Activated B cell treated with CpG ODN at 0.5 μM for 24 hours (primary cell): ENCODE measurements at regions not wholly inside any gene's neighbourhood (a gene's known extent, or its start where the extent isn't known, plus 50 kb on each side); places are given as distances from the start of the nearest gene placed in this dataset.

ENCODE experiments used
- ATAC-seq: fragments of 200-7000 bp; cut with Tn5 transposase; one replicate; pipeline ENCODE4 v1.10.0; 2021; ENCODE audit warnings: low read depth, mild to moderate bottlenecking, moderate library complexity
- CTCF ChIA-PET: fragments of 350-600 bp; sonication (Branson Sonifier 250); formaldehyde crosslinking; loops from one replicate; lab custom pipeline; 2021; ENCODE audit warnings: antibody characterized with exemption; lab: Charles Lee
- POLR2A ChIA-PET: fragments of 350-600 bp; sonication (Branson Sonifier 250); formaldehyde crosslinking; loops from one replicate; lab custom pipeline; 2021; ENCODE audit warnings: antibody characterized with exemption; lab: Charles Lee
- DNase-seq: peaks from one replicate; pipeline ENCODE4 v3.0.0; 2022
- H3K27ac Mint-ChIP-seq: one replicate; pipeline ENCODE4 v1.8.0; 2020; ENCODE audit warnings: mixed read lengths
- H3K27me3 Mint-ChIP-seq: one replicate; pipeline ENCODE4 v1.8.0; 2021; ENCODE audit warnings: mixed read lengths
- H3K36me3 Mint-ChIP-seq: one replicate; pipeline ENCODE4 v1.8.0; 2021; ENCODE audit warnings: low read depth, mixed read lengths
- H3K4me1 Mint-ChIP-seq: one replicate; pipeline ENCODE4 v1.8.0; 2021; ENCODE audit warnings: mixed read lengths
- H3K4me3 Mint-ChIP-seq: one replicate; pipeline ENCODE4 v1.8.0; 2020; ENCODE audit warnings: mild to moderate bottlenecking, mixed read lengths
- H3K9me3 Mint-ChIP-seq: one replicate; pipeline ENCODE4 v1.8.0; 2020; ENCODE audit warnings: mixed read lengths
- intact Hi-C: fragments of 100-400 bp; cut with micrococcal nuclease; formaldehyde crosslinking; loops from one replicate; pipeline ENCODE4 v1.15.1; 2024
- TF ChIP-seq, protein P1 (sequence below): fragments of 200-600 bp; IDR thresholded peaks from one replicate; pipeline ENCODE4 v1.8.0; 2022; ENCODE audit warnings: antibody characterized with exemption, mild to moderate bottlenecking

DNA sequence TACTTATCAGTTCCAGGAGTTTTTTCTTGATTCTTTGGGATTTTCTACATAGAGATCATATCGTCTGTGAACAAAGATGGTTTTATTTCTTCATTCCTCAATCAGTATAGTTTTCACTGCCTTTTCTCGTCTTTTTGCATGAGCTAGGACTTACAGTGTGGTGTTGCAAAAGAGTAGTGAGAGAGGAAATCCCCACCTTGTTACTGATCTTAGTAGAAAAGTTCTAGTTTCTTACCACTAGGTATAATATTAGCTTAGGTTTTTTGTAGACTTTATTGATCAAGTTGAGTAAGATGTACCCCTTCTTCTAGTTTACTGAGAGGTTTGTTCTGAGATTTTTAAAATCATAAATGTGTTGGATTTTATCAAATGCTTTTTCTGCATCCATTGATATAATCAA is 123.3 kb downstream of the TMEM26 start:
- Mint-ChIP-seq H3K4me3 (no peak overlapping the region), H3K27me3 (peaks cover 11% of the 10 kb centered on the region), H3K4me1 (no peaks in the 10 kb centered on the region), H3K9me3 (peaks cover 16% of the 10 kb centered on the region), H3K36me3 (no peaks in the 10 kb centered on the region), H3K27ac (no peak overlapping the region)
- intact Hi-C loops: no loop called here
- TF ChIP-seq, protein P1, sequence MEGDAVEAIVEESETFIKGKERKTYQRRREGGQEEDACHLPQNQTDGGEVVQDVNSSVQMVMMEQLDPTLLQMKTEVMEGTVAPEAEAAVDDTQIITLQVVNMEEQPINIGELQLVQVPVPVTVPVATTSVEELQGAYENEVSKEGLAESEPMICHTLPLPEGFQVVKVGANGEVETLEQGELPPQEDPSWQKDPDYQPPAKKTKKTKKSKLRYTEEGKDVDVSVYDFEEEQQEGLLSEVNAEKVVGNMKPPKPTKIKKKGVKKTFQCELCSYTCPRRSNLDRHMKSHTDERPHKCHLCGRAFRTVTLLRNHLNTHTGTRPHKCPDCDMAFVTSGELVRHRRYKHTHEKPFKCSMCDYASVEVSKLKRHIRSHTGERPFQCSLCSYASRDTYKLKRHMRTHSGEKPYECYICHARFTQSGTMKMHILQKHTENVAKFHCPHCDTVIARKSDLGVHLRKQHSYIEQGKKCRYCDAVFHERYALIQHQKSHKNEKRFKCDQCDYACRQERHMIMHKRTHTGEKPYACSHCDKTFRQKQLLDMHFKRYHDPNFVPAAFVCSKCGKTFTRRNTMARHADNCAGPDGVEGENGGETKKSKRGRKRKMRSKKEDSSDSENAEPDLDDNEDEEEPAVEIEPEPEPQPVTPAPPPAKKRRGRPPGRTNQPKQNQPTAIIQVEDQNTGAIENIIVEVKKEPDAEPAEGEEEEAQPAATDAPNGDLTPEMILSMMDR: no peak
- DNase-seq (no peak), ATAC-seq (no peak)
- CTCF ChIA-PET: no interaction called here
- POLR2A ChIA-PET: no interaction called here

DNA sequence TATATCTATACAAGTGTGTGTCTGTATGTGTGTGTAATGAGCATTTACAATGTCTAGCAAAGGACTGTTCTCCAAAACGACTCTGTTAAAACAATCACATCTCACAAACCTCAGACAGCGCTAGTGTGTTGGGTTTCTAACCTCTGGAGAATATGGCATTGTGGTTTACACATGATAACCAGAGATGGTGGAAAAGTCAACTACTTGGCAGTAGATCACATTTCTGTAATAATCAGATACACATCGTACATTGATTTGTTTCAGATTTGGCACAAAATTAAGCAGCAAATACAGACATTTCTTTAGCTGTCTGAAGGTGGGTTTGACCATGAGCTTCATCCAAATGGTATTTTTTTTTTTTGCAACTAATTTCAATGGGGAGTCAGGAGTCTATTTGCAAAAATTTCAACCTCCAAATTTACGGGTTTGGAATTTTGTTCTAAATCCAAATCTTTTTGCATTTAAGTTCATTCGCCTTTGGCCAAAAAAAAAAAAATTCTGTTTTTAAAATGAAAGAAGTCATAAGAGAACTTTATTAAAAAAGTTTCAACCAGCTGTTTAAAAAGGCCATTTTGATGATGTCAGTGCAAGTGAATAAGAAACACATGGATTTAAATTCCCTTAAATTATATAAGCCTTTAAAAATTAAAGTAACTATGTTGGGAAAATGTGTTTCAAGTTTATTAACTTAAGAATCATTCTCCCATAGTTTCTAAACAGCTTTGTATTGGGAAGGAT is 127.8 kb downstream of the TMEM26 start:
- POLR2A ChIA-PET: no interaction called here
- Mint-ChIP-seq H3K4me3 (no peak overlapping the region), H3K9me3 (peaks cover 14% of the 10 kb centered on the region), H3K27me3 (peaks cover 12% of the 10 kb centered on the region), H3K4me1 (no peaks in the 10 kb centered on the region), H3K27ac (no peak overlapping the region), H3K36me3 (no peaks in the 10 kb centered on the region)
- intact Hi-C loops: no loop called here
- CTCF ChIA-PET: no interaction called here
- TF ChIP-seq, protein P1: no peak
- DNase-seq: no peak
- no peak for ATAC-seq

DNA sequence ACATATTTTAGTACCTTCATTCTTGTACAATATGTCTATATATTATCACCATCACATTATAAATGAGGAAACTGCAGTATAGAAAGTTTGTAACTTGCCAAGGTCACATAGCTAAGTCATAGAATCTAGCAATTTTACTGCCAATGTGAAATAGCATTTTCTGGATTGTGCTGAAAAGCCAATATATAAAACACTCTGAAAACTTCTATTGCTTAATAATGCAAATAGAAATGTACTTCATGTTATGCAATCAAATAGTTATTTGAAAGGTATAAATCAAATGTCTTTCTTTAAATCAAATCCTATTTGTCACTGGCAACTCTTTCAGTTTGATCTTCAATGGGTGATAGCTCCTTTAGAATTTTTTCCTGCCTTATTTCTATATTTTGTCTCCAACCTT is 129.5 kb downstream of the TMEM26 start:
- intact Hi-C loops: no loop called here
- no peak overlapping the region for H3K4me3 Mint-ChIP-seq
- POLR2A ChIA-PET: no interaction called here
- TF ChIP-seq, protein P1: no peak
- ATAC-seq (no peak), DNase-seq (no peak)
- CTCF ChIA-PET: no interaction called here
- no peaks in the 10 kb centered on the region for H3K36me3 Mint-ChIP-seq
- peaks cover 12% of the 10 kb centered on the region for H3K27me3 Mint-ChIP-seq
- no peak overlapping the region for H3K27ac Mint-ChIP-seq
- peaks cover 2% of the 10 kb centered on the region for H3K4me1 Mint-ChIP-seq
- peaks cover 6% of the 10 kb centered on the region for H3K9me3 Mint-ChIP-seq

DNA sequence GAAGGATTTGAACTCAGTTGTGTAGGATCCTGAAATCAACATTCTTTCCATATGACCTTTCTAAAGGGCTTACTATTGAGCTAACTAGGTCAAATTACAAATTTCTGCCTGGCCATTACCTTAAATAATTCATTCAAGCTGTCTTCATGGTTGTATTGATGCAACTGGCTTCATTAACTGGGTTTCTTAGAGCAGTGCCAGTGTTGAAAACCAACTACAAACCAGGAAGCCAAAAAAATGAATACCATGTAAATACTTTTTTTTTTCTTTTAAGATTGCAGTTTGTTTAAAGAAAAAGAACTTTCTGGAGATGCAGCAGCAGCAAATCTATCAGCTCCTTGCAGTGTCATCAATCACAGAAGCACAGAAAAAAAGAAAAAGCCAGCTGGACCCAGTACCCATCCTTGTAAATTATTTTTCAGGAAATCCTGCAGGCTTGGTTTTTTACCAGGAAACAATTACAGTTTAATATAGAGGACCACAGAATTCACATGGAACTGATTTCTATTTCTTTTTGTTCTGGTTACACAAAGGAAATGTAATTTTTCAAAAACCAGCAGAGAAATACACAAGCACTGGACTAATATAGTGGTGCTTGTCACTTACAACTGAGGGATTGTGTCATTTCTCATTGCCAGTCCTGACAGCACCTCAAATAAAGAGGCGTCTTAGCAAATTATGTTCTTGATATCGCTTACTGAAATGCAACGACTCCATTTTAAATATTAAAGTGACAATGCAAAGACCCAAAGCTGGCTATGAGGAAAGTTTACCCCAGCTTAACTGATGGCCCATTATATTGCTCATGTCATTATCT is 131.9 kb downstream of the TMEM26 start:
- TF ChIP-seq, protein P1: no peak
- no peak overlapping the region for H3K4me3 Mint-ChIP-seq
- POLR2A ChIA-PET: no interaction called here
- H3K27me3 Mint-ChIP-seq: peaks cover 10% of the 10 kb centered on the region
- H3K4me1 Mint-ChIP-seq: peaks cover 9% of the 10 kb centered on the region
- DNase-seq: no peak
- H3K9me3 Mint-ChIP-seq: no peaks in the 10 kb centered on the region
- no peaks in the 10 kb centered on the region for H3K36me3 Mint-ChIP-seq
- ATAC-seq: no peak
- CTCF ChIA-PET: no interaction called here
- H3K27ac Mint-ChIP-seq: no peak overlapping the region
- intact Hi-C loops: no loop called here

DNA sequence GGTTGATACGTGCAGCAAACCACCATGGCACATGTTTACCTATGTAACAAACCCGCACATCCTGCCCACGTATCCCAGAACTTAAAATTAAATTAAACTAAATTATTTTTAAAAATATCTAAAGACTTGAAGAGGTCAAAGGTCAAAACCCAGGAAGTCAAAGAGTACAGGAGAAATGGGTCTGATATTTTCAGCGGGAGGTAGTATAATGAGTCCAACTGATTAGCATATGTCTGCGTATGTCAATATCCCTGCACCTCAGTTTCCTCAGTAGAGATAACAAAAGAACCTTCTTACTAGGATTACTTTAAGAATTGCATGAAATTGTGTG is 133.0 kb downstream of the TMEM26 start:
- CTCF ChIA-PET: no interaction called here
- DNase-seq: no peak
- Mint-ChIP-seq H3K27me3 (peaks cover 5% of the 10 kb centered on the region), H3K36me3 (no peaks in the 10 kb centered on the region), H3K4me3 (no peak overlapping the region), H3K4me1 (peaks cover 9% of the 10 kb centered on the region), H3K9me3 (no peaks in the 10 kb centered on the region), H3K27ac (no peak overlapping the region)
- intact Hi-C loops: no loop called here
- no peak for ATAC-seq
- TF ChIP-seq, protein P1: no peak
- POLR2A ChIA-PET: no interaction called here
